H1 (cell line): ENCODE measurements at regions not wholly inside any gene's neighbourhood (a gene's known extent, or its start where the extent isn't known, plus 50 kb on each side); places are given as distances from the start of the nearest gene placed in this dataset.

Experiments
- CTCF ChIA-PET: fragments of 300-600 bp; sonication (Branson Sonifier 250); formaldehyde crosslinking; loops from one replicate; lab custom pipeline; 2021; ENCODE audit not compliant: partially characterized antibody; lab: Charles Lee
- POLR2A ChIA-PET: fragments of 300-600 bp; sonication (Branson Sonifier 250); formaldehyde crosslinking; loops from one replicate; lab custom pipeline; 2021; ENCODE audit warnings: inconsistent platforms; ENCODE audit not compliant: partially characterized antibody; lab: Charles Lee
- DNase-seq, 2 experiments: peaks; one replicate each; pipeline versions ENCODE4 v3.0.0 to v3.0.0-alpha.2; 2010 to 2022; ENCODE audit warnings: low spot score in 2 of 2, low read depth in 1 of 2, mixed read lengths in 1 of 2
- FAIRE-seq: peaks from 2 replicates; lab custom pipeline; 2011; peaks lifted over from hg19 to GRCh38; lab: Jason Lieb, UNC
- H2AFZ ChIP-seq: 2 replicates; pipeline ENCODE4 v1.8.1; 2012; ENCODE audit warnings: low read length, inconsistent platforms
- H2AK5ac ChIP-seq: 2 replicates; pipeline ENCODE4 v1.6.1; 2013; ENCODE audit warnings: low read depth, low read length
- H2BK120ac ChIP-seq: replicated peaks from 2 replicates; pipeline ENCODE3; 2013; ENCODE audit warnings: low read depth, low read length, inconsistent platforms
- H2BK12ac ChIP-seq: 2 replicates; pipeline ENCODE4 v1.6.1; 2013; ENCODE audit warnings: low read depth, low read length
- H2BK15ac ChIP-seq: 2 replicates; pipeline ENCODE4 v1.6.1; 2013; ENCODE audit warnings: low read length
- H2BK20ac ChIP-seq: 2 replicates; pipeline ENCODE4 v1.6.1; 2013; ENCODE audit warnings: low read length
- H2BK5ac ChIP-seq: 2 replicates; pipeline ENCODE4 v1.6.1; 2013; ENCODE audit warnings: low read depth, low read length
- H3K14ac ChIP-seq: 2 replicates; pipeline ENCODE4 v1.6.1; 2013; ENCODE audit warnings: inconsistent platforms; ENCODE audit not compliant: insufficient read length
- H3K18ac ChIP-seq: 2 replicates; pipeline ENCODE4 v1.6.1; 2013; ENCODE audit warnings: low read length; ENCODE audit errors: extremely low read depth
- H3K23ac ChIP-seq: 2 replicates; pipeline ENCODE4 v1.6.1; 2013; ENCODE audit warnings: inconsistent platforms; ENCODE audit not compliant: insufficient read length
- H3K23me2 ChIP-seq: 2 replicates; pipeline ENCODE4 v1.6.1; 2013; ENCODE audit warnings: low read depth, low read length
- H3K27ac ChIP-seq: 2 replicates; pipeline ENCODE4 v1.6.1; 2011; ENCODE audit warnings: low read depth, low read length, inconsistent platforms
- H3K27me3 ChIP-seq, 4 experiments: replicated peaks in 1 of 4; 1 replicate in 1 of 4; 2 replicates in 3 of 4; pipeline versions ENCODE4 v1.6.1 to v1.8.1; 2011 to 2013; ENCODE audit warnings: low read length in 3 of 4, mild to moderate bottlenecking in 3 of 4, inconsistent platforms in 2 of 4, mixed read lengths in 2 of 4, moderate library complexity in 1 of 4; ENCODE audit not compliant: control insufficient read depth in 3 of 4, insufficient read depth in 3 of 4; ENCODE audit errors: extremely low read depth in 1 of 4
- H3K36me3 ChIP-seq, 4 experiments: 2 replicates each; pipeline versions ENCODE4 v1.6.1 to v1.8.1; 2011 to 2013; ENCODE audit warnings: mild to moderate bottlenecking in 4 of 4, low read length in 3 of 4, moderate library complexity in 2 of 4, control low read depth in 1 of 4, inconsistent platforms in 1 of 4; ENCODE audit not compliant: insufficient read depth in 4 of 4, control insufficient read depth in 2 of 4
- H3K4ac ChIP-seq: replicated peaks from 2 replicates; pipeline ENCODE3; 2013; ENCODE audit warnings: low read length, low read depth, mixed read lengths, inconsistent platforms; ENCODE audit not compliant: insufficient read length
- H3K4me1 ChIP-seq, 4 experiments: replicated peaks in 1 of 4; 1 replicate in 1 of 4; 2 replicates in 3 of 4; pipeline versions ENCODE4 v1.6.1 to v1.8.1; 2011 to 2013; ENCODE audit warnings: low read length in 3 of 4, inconsistent platforms in 2 of 4, mixed read lengths in 1 of 4; ENCODE audit not compliant: insufficient read depth in 4 of 4, control insufficient read depth in 3 of 4
- H3K4me2 ChIP-seq, 2 experiments: 2 replicates each; pipeline versions ENCODE4 v1.6.1 to v1.8.1; 2011 to 2013; ENCODE audit warnings: low read depth in 2 of 2, low read length in 2 of 2, control low read depth in 1 of 2, inconsistent platforms in 1 of 2, mild to moderate bottlenecking in 1 of 2; ENCODE audit not compliant: insufficient read depth in 1 of 2
- H3K4me3 ChIP-seq, 4 experiments: fragments of 200-600, 300-600 bp in 1 of 4; sonication (generic), shearing (Covaris generic), sonication (Bioruptor Twin) in 1 of 4; 2 replicates each; pipeline versions ENCODE4 v1.5.1 to v1.8.1; 2011 to 2016; ENCODE audit warnings: low read length in 4 of 4, low read depth in 3 of 4, control low read depth in 2 of 4, inconsistent platforms in 2 of 4, mild to moderate bottlenecking in 2 of 4, mixed read lengths in 1 of 4, moderate library complexity in 1 of 4; ENCODE audit not compliant: insufficient read depth in 2 of 4; ENCODE audit errors: extremely low read depth in 1 of 4
- H3K56ac ChIP-seq: replicated peaks from 2 replicates; pipeline ENCODE3; 2013; ENCODE audit warnings: low read depth, mild to moderate bottlenecking, mixed read lengths, low read length, inconsistent platforms; ENCODE audit not compliant: insufficient read length
- H3K79me1 ChIP-seq: 2 replicates; pipeline ENCODE4 v1.6.1; 2013; ENCODE audit warnings: low read depth, low read length, control low read depth
- H3K79me2 ChIP-seq, 2 experiments: 2 replicates each; pipeline versions ENCODE4 v1.6.1 to v1.8.1; 2012 to 2013; ENCODE audit warnings: low read length in 2 of 2, mild to moderate bottlenecking in 2 of 2, inconsistent platforms in 1 of 2; ENCODE audit not compliant: insufficient read depth in 2 of 2, control insufficient read depth in 1 of 2
- H3K9ac ChIP-seq, 4 experiments: replicated peaks in 1 of 4; 1 replicate in 1 of 4; 2 replicates in 3 of 4; pipeline versions ENCODE4 v1.6.1 to v1.8.1; 2011 to 2013; ENCODE audit warnings: low read depth in 3 of 4, low read length in 3 of 4, control low read depth in 2 of 4, mild to moderate bottlenecking in 2 of 4, moderate library complexity in 2 of 4, inconsistent platforms in 1 of 4; ENCODE audit errors: extremely low read depth in 1 of 4
- H3K9me3 ChIP-seq, 2 experiments: 2 replicates each; pipeline versions ENCODE4 v1.6.1 to v1.8.1; 2012 to 2013; ENCODE audit warnings: mild to moderate bottlenecking in 2 of 2, moderate library complexity in 2 of 2, control low read depth in 1 of 2, inconsistent platforms in 1 of 2, low read depth in 1 of 2, low read length in 1 of 2, mixed read lengths in 1 of 2; ENCODE audit not compliant: insufficient read depth in 2 of 2
- H4K20me1 ChIP-seq, 2 experiments: replicated peaks in 1 of 2; 2 replicates each; pipeline versions ENCODE3 to v1.8.1; 2011 to 2013; ENCODE audit warnings: inconsistent platforms in 2 of 2, low read length in 2 of 2, mild to moderate bottlenecking in 1 of 2; ENCODE audit not compliant: insufficient read depth in 2 of 2, control insufficient read depth in 1 of 2
- H4K5ac ChIP-seq: 2 replicates; pipeline ENCODE4 v1.6.1; 2013; ENCODE audit warnings: low read length, low read depth, mixed read lengths, inconsistent platforms; ENCODE audit not compliant: insufficient read length
- H4K8ac ChIP-seq: 2 replicates; pipeline ENCODE4 v1.8.0; 2013; ENCODE audit warnings: mild to moderate bottlenecking, moderate library complexity, low read length, inconsistent platforms; ENCODE audit not compliant: insufficient read depth; ENCODE audit errors: extremely low read depth
- H4K91ac ChIP-seq: replicated peaks from 2 replicates; pipeline ENCODE3; 2013; ENCODE audit warnings: low read length, mixed read lengths, inconsistent platforms; ENCODE audit not compliant: insufficient read length
- E2F6 ChIP-seq: IDR thresholded peaks from 2 replicates; pipeline ENCODE4 v1.6.1; 2012; ENCODE audit warnings: inconsistent platforms
- SAP30 ChIP-seq: fragments of 300-600 bp; sonication (generic); IDR thresholded peaks from 2 replicates; pipeline ENCODE4 v1.7.1; 2012; ENCODE audit warnings: low read length, moderate library complexity, mild to moderate bottlenecking, inconsistent platforms; ENCODE audit not compliant: insufficient read depth, insufficient replicate concordance
- SP4 ChIP-seq: IDR thresholded peaks from 2 replicates; pipeline ENCODE4 v1.6.1; 2012; ENCODE audit warnings: low read length, inconsistent platforms
- TBP ChIP-seq: IDR thresholded peaks from 2 replicates; pipeline ENCODE4 v1.6.1; 2011; ENCODE audit warnings: low read depth, low read length, improper control_type of control experiment
- WGBS, 2 experiments: shearing (Covaris generic) in 1 of 2; methylation state at CpG; one replicate each; pipeline versions ENCODE4 v1.1.6 to v1.1.7; 2013 to 2015; ENCODE audit warnings: low lambda C conversion rate in 2 of 2, mixed read lengths in 2 of 2, inconsistent platforms in 1 of 2, low coverage in 1 of 2, missing lambda C conversion rate in 1 of 2; ENCODE audit not compliant: insufficient replicate concordance in 2 of 2, insufficient coverage in 1 of 2, insufficient read length in 1 of 2; ENCODE audit errors: extremely low coverage in 1 of 2, missing lambda C conversion rate in 1 of 2; 5-methylcytosine and 5-hydroxymethylcytosine counted together

- no peaks in the 10 kb centered on the region for H3K79me2 ChIP-seq
- H2AFZ ChIP-seq, result peak overlapping the region; percentile 76; the same call in 1 of the 2 replicates
- no peak overlapping the region for H3K14ac ChIP-seq
- ChIA-PET CTCF (no interaction called here), POLR2A (no interaction called here)
- H2BK20ac ChIP-seq, result no peak overlapping the region
- H3K4me3 ChIP-seq, result no peak overlapping the region
- no peak overlapping the region for H3K9ac ChIP-seq
- no peak overlapping the region for H2AK5ac ChIP-seq
- H2BK120ac ChIP-seq, result no peak overlapping the region
- WGBS, 2 experiments, result 85% methylated on average over 8 of the region's 8 CpGs; no CpG with 5 or more reads in 1 of the 2 experiments
- DNase-seq (no peak), FAIRE-seq (no peak)
- no peak overlapping the region for H2BK5ac ChIP-seq
- H2BK12ac ChIP-seq, result no peak overlapping the region
- H3K23me2 ChIP-seq, result no peaks in the 10 kb centered on the region
- no peaks in the 10 kb centered on the region for H3K36me3 ChIP-seq
- no peaks in the 10 kb centered on the region for H4K20me1 ChIP-seq
- no peak overlapping the region for H4K8ac ChIP-seq
- no peak overlapping the region for H4K5ac ChIP-seq
- H4K91ac ChIP-seq, result no peak overlapping the region
- no peak overlapping the region for H3K18ac ChIP-seq
- H3K23ac ChIP-seq, result no peak overlapping the region
- no peak overlapping the region for H3K4ac ChIP-seq
- H3K27ac ChIP-seq, result no peak overlapping the region
- no peaks in the 10 kb centered on the region for H3K79me1 ChIP-seq
- H3K4me1 ChIP-seq, result no peaks in the 10 kb centered on the region
- TF ChIP-seq TBP (no peak), E2F6 (no peak), SAP30 (no peak), SP4 (no peak)
- no peaks in the 10 kb centered on the region for H3K9me3 ChIP-seq
- H3K56ac ChIP-seq, result no peak overlapping the region
- no peak overlapping the region for H2BK15ac ChIP-seq
- H3K27me3 ChIP-seq, result no peaks in the 10 kb centered on the region
- H3K4me2 ChIP-seq, result no peak overlapping the region
These were observed 220.7 kb upstream of the EGLN3 start for GRCh38 chr14:34171431-34172172.
